ENCODE measurements at regions not wholly inside any gene's neighbourhood (a gene's known extent, or its start where the extent isn't known, plus 50 kb on each side); places are given as distances from the start of the nearest gene placed in this dataset.

GRCh38 chr2:221876016-221876415, 303.9 kb upstream of the EPHA4 start:
- DNase-seq: no peak
- TF ChIP-seq POLR2A (IDR thresholded peaks at IDR 0.05) (no peak), CTCF (IDR thresholded peaks at IDR 0.05) (no peak)
- intact Hi-C loops (cut with DNase I): no loop called here

DNA sequence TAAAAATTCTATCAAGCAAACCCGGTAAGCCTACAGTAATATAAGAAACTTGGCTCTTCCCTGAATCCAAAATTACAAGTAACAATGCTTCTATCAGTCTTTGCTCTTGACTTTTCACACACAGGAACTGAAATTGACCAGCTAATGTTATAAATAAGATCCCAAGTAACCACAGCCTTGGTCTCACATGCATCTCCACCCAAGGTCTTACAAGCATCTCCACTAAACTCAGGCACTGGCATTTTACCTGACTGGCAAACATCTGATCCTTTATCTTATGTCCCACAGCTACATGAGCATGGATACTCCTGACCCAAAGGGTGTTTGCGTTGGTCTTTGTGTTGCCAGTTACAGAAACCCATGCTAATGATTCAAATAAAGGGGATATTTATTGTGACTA, 302.3 kb upstream of the EPHA4 start:
- Histone ChIP-seq H3K9me3 (no peaks in the 10 kb centered on the region), H3K4me3 (no peak overlapping the region), H3K27ac (no peak overlapping the region), H3K4me1 (no peaks in the 10 kb centered on the region), H3K27me3 (no peaks in the 10 kb centered on the region), H3K36me3 (no peaks in the 10 kb centered on the region)
- DNase-seq: no peak
- intact Hi-C loops (cut with DNase I): no loop called here
- WGBS, 2 donors: 77 to 78% methylated on average over 2 of the region's 2 CpGs
- TF ChIP-seq POLR2A (IDR thresholded peaks at IDR 0.05) (no peak), CTCF (IDR thresholded peaks at IDR 0.05) (no peak)

More at GRCh38 chr2:221876016-221876415, 303.9 kb upstream of the EPHA4 start:
- Histone ChIP-seq H3K27ac (no peak overlapping the region), H3K4me1 (no peaks in the 10 kb centered on the region), H3K9me3 (no peaks in the 10 kb centered on the region), H3K4me3 (no peak overlapping the region), H3K27me3 (no peaks in the 10 kb centered on the region), H3K36me3 (no peaks in the 10 kb centered on the region)

GRCh38 chr2:221857719-221858118, 285.6 kb upstream of the EPHA4 start:
- intact Hi-C loops (cut with DNase I): no loop called here
- WGBS, 2 donors: 61 to 63% methylated on average over 2 of the region's 2 CpGs
- H3K4me1 ChIP-seq: no peaks in the 10 kb centered on the region
- TF ChIP-seq POLR2A (IDR thresholded peaks at IDR 0.05) (no peak), CTCF (IDR thresholded peaks at IDR 0.05) (no peak)
- H3K36me3 ChIP-seq: no peaks in the 10 kb centered on the region
- H3K9me3 ChIP-seq: no peaks in the 10 kb centered on the region
- H3K27ac ChIP-seq: no peak overlapping the region
- DNase-seq: no peak
- H3K4me3 ChIP-seq: no peak overlapping the region
- H3K27me3 ChIP-seq: no peaks in the 10 kb centered on the region

GRCh38 chr2:221853297-221853696, 281.2 kb upstream of the EPHA4 start:
- Histone ChIP-seq H3K27ac (no peak overlapping the region), H3K27me3 (no peaks in the 10 kb centered on the region), H3K4me1 (no peaks in the 10 kb centered on the region), H3K36me3 (no peaks in the 10 kb centered on the region), H3K9me3 (no peaks in the 10 kb centered on the region), H3K4me3 (no peak overlapping the region)
- no peak for TF ChIP-seq CTCF (IDR thresholded peaks at IDR 0.05)
- TF ChIP-seq POLR2A (IDR thresholded peaks at IDR 0.05): no peak
- intact Hi-C loops (cut with DNase I): no loop called here
- 33% methylated on average over 1 of the region's 1 CpG for WGBS, 2 donors
- DNase-seq: no peak

DNA sequence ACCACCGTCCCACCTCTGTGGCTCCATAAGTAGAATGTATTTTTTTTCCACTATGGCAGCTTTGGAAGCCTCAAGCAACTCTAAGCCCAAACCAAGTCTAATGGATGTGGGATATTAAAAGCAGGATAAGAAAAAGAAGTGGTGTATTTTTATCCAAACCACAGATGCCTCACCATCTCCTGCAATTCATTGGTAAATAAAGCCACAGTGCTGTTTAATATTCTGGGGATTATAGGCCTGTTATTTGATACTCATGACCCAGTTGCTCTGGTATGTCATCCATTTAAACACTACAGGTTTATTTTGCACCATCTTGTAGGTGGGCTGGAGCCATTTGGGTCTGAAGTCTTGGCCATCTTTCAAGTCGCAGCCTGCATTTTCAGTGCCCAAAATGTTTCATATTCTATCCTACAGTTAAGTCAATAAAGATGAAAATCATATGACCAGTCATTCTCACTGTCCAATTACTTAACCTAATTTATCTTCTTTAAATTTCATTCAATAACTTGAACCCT, 279.5 kb upstream of the EPHA4 start:
- Histone ChIP-seq H3K27me3 (no peaks in the 10 kb centered on the region), H3K27ac (no peak overlapping the region), H3K4me1 (no peaks in the 10 kb centered on the region), H3K4me3 (no peak overlapping the region), H3K36me3 (no peaks in the 10 kb centered on the region), H3K9me3 (no peaks in the 10 kb centered on the region)
- TF ChIP-seq CTCF (IDR thresholded peaks at IDR 0.05) (no peak), POLR2A (IDR thresholded peaks at IDR 0.05) (no peak)
- intact Hi-C loops (cut with DNase I): no loop called here
- WGBS, 2 donors: 80 to 81% methylated on average over 2 of the region's 2 CpGs
- DNase-seq: no peak
